ENCODE measurements at regions not wholly inside any gene's neighbourhood (a gene's known extent, or its start where the extent isn't known, plus 50 kb on each side); places are given as distances from the start of the nearest gene placed in this dataset.
"Not testable (repeated sequence)": the region's sequence is repeated elsewhere in the genome, so short reads cannot be mapped to it uniquely, and the experiment has no call there.

- no peaks in the 10 kb centered on the region for H3K4me1 ChIP-seq (ENCODE audit: control insufficient read depth in 1 of 2, low read depth in 2 of 2)
- TF ChIP-seq CTCF (IDR thresholded peaks at IDR 0.05) = no peak
- DNase-seq (ENCODE audit: low spot score) = no peak
- H3K27me3 ChIP-seq (replicated peaks; ENCODE audit: insufficient read depth) = no peaks in the 10 kb centered on the region
- no peaks in the 10 kb centered on the region for H3K9me3 ChIP-seq
- H3K4me3 ChIP-seq = no peak overlapping the region
- ATAC-seq (ENCODE audit: insufficient number of reproducible peaks, low FRiP score, low read depth) = no peak
- H3K27ac ChIP-seq = no peak overlapping the region
- H3K36me3 ChIP-seq = no peaks in the 10 kb centered on the region
Observed at GRCh38 chr16:5207001-5207523, 109.5 kb upstream of the EEF2KMT start.

GRCh38 chr16:5206331-5206990 lies 108.9 kb upstream of the EEF2KMT start:
- TF ChIP-seq CTCF (IDR thresholded peaks at IDR 0.05) = no peak

GRCh38 chr16:5205361-5206040 lies 107.9 kb upstream of the EEF2KMT start:
- H3K27ac ChIP-seq = no peak overlapping the region
- DNase-seq (ENCODE audit: low spot score) = no peak
- TF ChIP-seq CTCF (IDR thresholded peaks at IDR 0.05) = no peak

More at GRCh38 chr16:5206331-5206990, 108.9 kb upstream of the EEF2KMT start:
- H3K9me3 ChIP-seq = no peaks in the 10 kb centered on the region
- H3K4me1 ChIP-seq (ENCODE audit: control insufficient read depth in 1 of 2, low read depth in 2 of 2) = no peaks in the 10 kb centered on the region
- H3K27ac ChIP-seq = no peak overlapping the region
- H3K4me3 ChIP-seq = no peak overlapping the region
- no peaks in the 10 kb centered on the region for H3K36me3 ChIP-seq
- ATAC-seq (ENCODE audit: insufficient number of reproducible peaks, low FRiP score, low read depth) (no peak), DNase-seq (ENCODE audit: low spot score) (no peak)
- H3K27me3 ChIP-seq (replicated peaks; ENCODE audit: insufficient read depth) = no peaks in the 10 kb centered on the region

GRCh38 chr16:5203675-5204074 lies 106.1 kb upstream of the EEF2KMT start:
- H3K9me3 ChIP-seq; H3K27me3 ChIP-seq (replicated peaks; ENCODE audit: insufficient read depth); ATAC-seq (ENCODE audit: insufficient number of reproducible peaks, low FRiP score, low read depth); H3K4me1 ChIP-seq (ENCODE audit: control insufficient read depth in 1 of 2, low read depth in 2 of 2); H3K36me3 ChIP-seq; H3K4me3 ChIP-seq; DNase-seq (ENCODE audit: low spot score); H3K27ac ChIP-seq: not testable (repeated sequence)

More at GRCh38 chr16:5205361-5206040, 107.9 kb upstream of the EEF2KMT start:
- ATAC-seq (ENCODE audit: insufficient number of reproducible peaks, low FRiP score, low read depth) = no peak
- Histone ChIP-seq H3K9me3 (no peaks in the 10 kb centered on the region), H3K27me3 (replicated peaks; ENCODE audit: insufficient read depth) (no peaks in the 10 kb centered on the region), H3K4me1 (ENCODE audit: control insufficient read depth in 1 of 2, low read depth in 2 of 2) (no peaks in the 10 kb centered on the region), H3K36me3 (no peaks in the 10 kb centered on the region), H3K4me3 (no peak overlapping the region)

GRCh38 chr16:5200123-5200522 lies 102.5 kb upstream of the EEF2KMT start:
- Histone ChIP-seq H3K27me3 (replicated peaks; ENCODE audit: insufficient read depth) (no peaks in the 10 kb centered on the region), H3K9me3 (no peaks in the 10 kb centered on the region), H3K4me3 (no peak overlapping the region), H3K27ac (no peak overlapping the region), H3K4me1 (ENCODE audit: control insufficient read depth in 1 of 2, low read depth in 2 of 2) (no peaks in the 10 kb centered on the region), H3K36me3 (no peaks in the 10 kb centered on the region)
- no peak for TF ChIP-seq CTCF (IDR thresholded peaks at IDR 0.05)
- ATAC-seq (ENCODE audit: insufficient number of reproducible peaks, low FRiP score, low read depth) (no peak), DNase-seq (ENCODE audit: low spot score) (no peak)

Measured in thoracic aorta (tissue), 2 donors.